Upper lobe of right lung (tissue), 1 donor: ENCODE measurements at regions not wholly inside any gene's neighbourhood (a gene's known extent, or its start where the extent isn't known, plus 50 kb on each side); places are given as distances from the start of the nearest gene placed in this dataset.

Experiments used
- ATAC-seq: fragments of 200-7000 bp; cut with Tn5 transposase; one replicate; pipeline ENCODE4 v1.9.1; 2020; ENCODE audit warnings: mild to moderate bottlenecking, moderate library complexity
- DNase-seq: peaks from one replicate; pipeline ENCODE4 v3.0.0-alpha.2; 2020
- H3K27ac ChIP-seq: fragments of 200-600 bp; one replicate; pipeline ENCODE4 v1.8.0; 2022
- H3K27me3 ChIP-seq: fragments of 200-600 bp; one replicate; pipeline ENCODE4 v1.8.0; 2022; ENCODE audit warnings: mild to moderate bottlenecking
- H3K36me3 ChIP-seq: fragments of 200-600 bp; one replicate; pipeline ENCODE4 v1.8.0; 2022
- H3K4me1 ChIP-seq: fragments of 200-600 bp; one replicate; pipeline ENCODE4 v1.8.0; 2022
- H3K4me3 ChIP-seq: fragments of 200-600 bp; one replicate; pipeline ENCODE4 v1.8.0; 2022; ENCODE audit warnings: mild to moderate bottlenecking
- H3K9me3 ChIP-seq: fragments of 200-600 bp; one replicate; pipeline ENCODE4 v1.8.0; 2022
- CTCF ChIP-seq: fragments of 200-600 bp; IDR thresholded peaks from one replicate; pipeline ENCODE4 v1.8.0; 2022; ENCODE audit warnings: antibody characterized with exemption
- intact Hi-C: fragments of 100-400 bp; cut with DNase I; formaldehyde crosslinking; loops from one replicate; pipeline ENCODE4 v1.11.0; 2022
- donor health status: DM: no; HTN: yes; CAD: no; lungs with severe emphysema.

DNA sequence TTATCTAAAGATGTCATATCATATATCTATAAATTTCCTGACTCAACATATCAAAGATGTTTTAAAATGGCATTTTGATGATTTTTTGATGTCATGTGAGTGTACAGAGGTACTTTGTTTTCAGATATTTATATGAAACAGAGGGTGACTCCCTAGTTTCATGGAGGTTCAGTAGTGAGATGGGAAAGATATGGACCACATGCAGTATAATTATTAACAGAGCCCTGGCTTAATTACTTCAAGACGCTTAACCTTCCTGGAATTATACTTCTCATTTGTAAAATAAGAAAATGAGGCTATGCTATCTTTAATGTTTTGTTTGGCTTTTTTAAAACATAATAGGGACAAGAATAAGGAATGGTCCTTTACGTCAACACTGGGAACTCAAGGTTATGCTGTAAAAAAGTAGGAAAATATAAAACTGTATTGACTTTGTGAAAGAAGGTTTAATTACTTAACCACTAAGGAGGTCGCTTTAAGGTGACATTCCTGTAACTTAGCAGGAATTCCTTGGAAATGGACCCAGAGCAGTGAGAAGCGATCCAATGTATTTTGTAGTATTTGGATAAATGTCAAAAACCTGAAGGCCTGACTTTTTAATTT lies 821.0 kb upstream of the IGFBP3 start:
- Histone ChIP-seq H3K27ac (no peak overlapping the region), H3K4me1 (no peaks in the 10 kb centered on the region), H3K9me3 (no peaks in the 10 kb centered on the region), H3K36me3 (no peaks in the 10 kb centered on the region), H3K4me3 (no peak overlapping the region), H3K27me3 (no peaks in the 10 kb centered on the region)
- no peak for DNase-seq
- TF ChIP-seq CTCF = no peak
- no peak for ATAC-seq
- intact Hi-C loops = no loop called here

DNA sequence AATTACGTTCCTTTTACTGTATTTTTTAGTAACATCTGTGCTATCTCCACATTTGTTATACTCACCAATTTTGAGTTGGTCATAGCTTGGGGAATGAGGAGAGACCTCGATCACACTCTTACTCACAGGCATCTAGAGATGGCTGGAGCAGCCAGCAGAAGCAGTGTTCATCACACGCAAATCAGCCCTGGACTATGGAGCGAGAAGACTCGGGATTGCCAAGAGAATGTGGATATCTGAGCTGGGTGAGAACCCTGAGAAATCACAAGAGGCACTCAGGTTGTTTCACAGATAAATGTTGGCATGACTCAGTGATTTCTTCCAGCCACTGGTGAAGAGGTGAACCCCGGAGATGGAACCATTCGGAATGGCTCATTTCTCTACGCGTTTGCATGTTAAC lies 820.1 kb upstream of the IGFBP3 start:
- no peak for TF ChIP-seq CTCF
- DNase-seq (no peak), ATAC-seq (no peak)
- intact Hi-C loops = no loop called here
- no peak overlapping the region for H3K27ac ChIP-seq
- H3K4me1 ChIP-seq = no peaks in the 10 kb centered on the region
- H3K9me3 ChIP-seq = no peaks in the 10 kb centered on the region
- H3K36me3 ChIP-seq = no peaks in the 10 kb centered on the region
- no peak overlapping the region for H3K4me3 ChIP-seq
- no peaks in the 10 kb centered on the region for H3K27me3 ChIP-seq

GRCh38 chr7:46739518-46740234 lies 818.6 kb upstream of the IGFBP3 start:
- intact Hi-C loops = no loop called here
- no peak for DNase-seq
- Histone ChIP-seq H3K4me1 (no peaks in the 10 kb centered on the region), H3K36me3 (no peaks in the 10 kb centered on the region), H3K9me3 (no peaks in the 10 kb centered on the region), H3K27me3 (no peaks in the 10 kb centered on the region), H3K4me3 (no peak overlapping the region), H3K27ac (no peak overlapping the region)
- no peak for TF ChIP-seq CTCF
- ATAC-seq = no peak

GRCh38 chr7:46738796-46739195 lies 817.7 kb upstream of the IGFBP3 start:
- H3K9me3 ChIP-seq = no peaks in the 10 kb centered on the region
- H3K4me1 ChIP-seq = no peaks in the 10 kb centered on the region
- H3K36me3 ChIP-seq = no peaks in the 10 kb centered on the region
- ATAC-seq = no peak
- no peak for DNase-seq
- H3K27ac ChIP-seq = no peak overlapping the region
- H3K4me3 ChIP-seq = no peak overlapping the region
- no peaks in the 10 kb centered on the region for H3K27me3 ChIP-seq
- intact Hi-C loops = no loop called here
- TF ChIP-seq CTCF = no peak

DNA sequence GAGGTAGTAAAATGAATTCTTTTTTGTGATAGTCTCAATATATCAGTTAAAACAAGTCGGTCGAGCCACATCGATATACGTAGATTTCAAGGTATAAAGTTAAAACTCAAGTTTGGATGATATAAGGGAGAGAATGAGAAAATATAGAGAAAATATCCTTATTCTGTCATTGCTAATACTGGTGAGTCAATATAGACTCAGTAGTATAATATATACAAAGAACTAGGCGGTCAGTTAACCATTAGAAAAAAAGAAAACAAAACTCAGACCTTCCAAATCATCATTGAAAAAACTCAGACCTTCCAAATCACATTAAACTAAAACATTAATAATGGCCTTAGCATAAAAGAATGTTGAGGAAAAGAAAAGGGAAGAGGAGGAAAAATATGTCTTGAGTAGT lies 817.1 kb upstream of the IGFBP3 start:
- ATAC-seq (no peak), DNase-seq (no peak)
- Histone ChIP-seq H3K4me3 (no peak overlapping the region), H3K4me1 (no peaks in the 10 kb centered on the region), H3K9me3 (no peaks in the 10 kb centered on the region), H3K27me3 (no peaks in the 10 kb centered on the region), H3K36me3 (no peaks in the 10 kb centered on the region), H3K27ac (no peak overlapping the region)
- intact Hi-C loops = no loop called here
- no peak for TF ChIP-seq CTCF
